ENCODE measurements at regions not wholly inside any gene's neighbourhood (a gene's known extent, or its start where the extent isn't known, plus 50 kb on each side); places are given as distances from the start of the nearest gene placed in this dataset.

- no peak; the same call in 1 of the 2 replicates for TF ChIP-seq KDM5B (CRISPR knock-in tag; IDR thresholded peaks at IDR 0.05; ENCODE audit: borderline replicate concordance)
- TF ChIP-seq ZNF33B (CRISPR knock-in tag; IDR thresholded peaks at IDR 0.05) = no peak
- TF ChIP-seq NR1H2 (CRISPR knock-in tag; IDR thresholded peaks at IDR 0.05; ENCODE audit: borderline replicate concordance, low read depth) = no peak
- TF ChIP-seq ZC3H4 (CRISPR knock-in tag; IDR thresholded peaks at IDR 0.05; ENCODE audit: borderline replicate concordance) = no peak
- TF ChIP-seq PAF1 (CRISPR knock-in tag; IDR thresholded peaks at IDR 0.05) = no peak
- no peak for TF ChIP-seq NR2F2 (IDR thresholded peaks at IDR 0.05; ENCODE audit: borderline replicate concordance, low read depth)
- TF ChIP-seq, protein P1, sequence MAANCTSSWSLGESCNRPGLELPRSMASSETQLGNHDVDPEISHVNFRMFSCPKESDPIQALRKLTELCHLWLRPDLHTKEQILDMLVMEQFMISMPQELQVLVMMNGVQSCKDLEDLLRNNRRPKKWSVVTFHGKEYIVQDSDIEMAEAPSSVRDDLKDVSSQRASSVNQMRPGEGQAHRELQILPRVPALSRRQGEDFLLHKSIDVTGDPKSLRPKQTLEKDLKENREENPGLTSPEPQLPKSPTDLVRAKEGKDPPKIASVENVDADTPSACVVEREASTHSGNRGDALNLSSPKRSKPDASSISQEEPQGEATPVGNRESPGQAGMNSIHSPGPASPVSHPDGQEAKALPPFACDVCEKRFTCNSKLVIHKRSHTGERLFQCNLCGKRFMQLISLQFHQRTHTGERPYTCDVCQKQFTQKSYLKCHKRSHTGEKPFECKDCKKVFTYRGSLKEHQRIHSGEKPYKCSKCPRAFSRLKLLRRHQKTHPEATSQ (CRISPR knock-in tag; IDR thresholded peaks at IDR 0.05; ENCODE audit: borderline replicate concordance) = no peak
- TF ChIP-seq PRDM4 (CRISPR knock-in tag; IDR thresholded peaks at IDR 0.05; ENCODE audit: borderline replicate concordance) = no peak
- TF ChIP-seq RARA (CRISPR knock-in tag; IDR thresholded peaks at IDR 0.05) = peak; percentile 74
- no peak for TF ChIP-seq TFE3 (CRISPR knock-in tag; IDR thresholded peaks at IDR 0.05)
- TF ChIP-seq, protein P2, sequence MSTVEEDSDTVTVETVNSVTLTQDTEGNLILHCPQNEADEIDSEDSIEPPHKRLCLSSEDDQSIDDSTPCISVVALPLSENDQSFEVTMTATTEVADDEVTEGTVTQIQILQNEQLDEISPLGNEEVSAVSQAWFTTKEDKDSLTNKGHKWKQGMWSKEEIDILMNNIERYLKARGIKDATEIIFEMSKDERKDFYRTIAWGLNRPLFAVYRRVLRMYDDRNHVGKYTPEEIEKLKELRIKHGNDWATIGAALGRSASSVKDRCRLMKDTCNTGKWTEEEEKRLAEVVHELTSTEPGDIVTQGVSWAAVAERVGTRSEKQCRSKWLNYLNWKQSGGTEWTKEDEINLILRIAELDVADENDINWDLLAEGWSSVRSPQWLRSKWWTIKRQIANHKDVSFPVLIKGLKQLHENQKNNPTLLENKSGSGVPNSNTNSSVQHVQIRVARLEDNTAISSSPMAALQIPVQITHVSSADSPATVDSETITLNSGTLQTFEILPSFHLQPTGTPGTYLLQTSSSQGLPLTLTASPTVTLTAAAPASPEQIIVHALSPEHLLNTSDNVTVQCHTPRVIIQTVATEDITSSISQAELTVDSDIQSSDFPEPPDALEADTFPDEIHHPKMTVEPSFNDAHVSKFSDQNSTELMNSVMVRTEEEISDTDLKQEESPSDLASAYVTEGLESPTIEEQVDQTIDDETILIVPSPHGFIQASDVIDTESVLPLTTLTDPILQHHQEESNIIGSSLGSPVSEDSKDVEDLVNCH (CRISPR knock-in tag; IDR thresholded peaks at IDR 0.05) = no peak
- TF ChIP-seq ATM (IDR thresholded peaks at IDR 0.05; ENCODE audit: borderline replicate concordance) = no peak
- TF ChIP-seq, protein P3, sequence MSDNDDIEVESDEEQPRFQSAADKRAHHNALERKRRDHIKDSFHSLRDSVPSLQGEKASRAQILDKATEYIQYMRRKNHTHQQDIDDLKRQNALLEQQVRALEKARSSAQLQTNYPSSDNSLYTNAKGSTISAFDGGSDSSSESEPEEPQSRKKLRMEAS (IDR thresholded peaks at IDR 0.05) = peak; percentile 67; the same call in 1 of the 2 replicates
- TF ChIP-seq NFE2L1 (CRISPR knock-in tag; IDR thresholded peaks at IDR 0.05; ENCODE audit: borderline replicate concordance) = no peak
- TF ChIP-seq MEIS1 (CRISPR knock-in tag; IDR thresholded peaks at IDR 0.05; ENCODE audit: borderline replicate concordance) = no peak
- TF ChIP-seq ZNF709 (CRISPR knock-in tag; IDR thresholded peaks at IDR 0.05) = no peak
- TF ChIP-seq PRPF4 (IDR thresholded peaks at IDR 0.05; ENCODE audit: low read depth, low read length, poor library complexity, severe bottlenecking) = no peak
- no peak for TF ChIP-seq FOXO4 (CRISPR knock-in tag; conservative IDR thresholded peaks at IDR 0.05)
- TF ChIP-seq ZNF234 (CRISPR knock-in tag; conservative IDR thresholded peaks at IDR 0.05) = no peak
Observed at GRCh38 chr21:41663805-41664788, 102.8 kb downstream of the RIPK4 start (continued).

All from HepG2 (cell line).